SK-N-SH (cell line): ENCODE measurements at regions not wholly inside any gene's neighbourhood (a gene's known extent, or its start where the extent isn't known, plus 50 kb on each side); places are given as distances from the start of the nearest gene placed in this dataset.

ENCODE experiments used
- CTCF ChIA-PET: fragments of 300-600, 350-600 bp; formaldehyde crosslinking; extraction: SDS; loops from one replicate; lab custom pipeline; 2021; lab: Yijun Ruan, JAX
- POLR2A ChIA-PET: fragments of 350-600 bp; sonication (Branson Sonifier 250); formaldehyde crosslinking; extraction: SDS; loops from one replicate; lab custom pipeline; 2020; ENCODE audit warnings: antibody characterized with exemption, inconsistent platforms; lab: Yijun Ruan, JAX
- DNase-seq: peaks from one replicate; pipeline ENCODE4 v3.0.0; 2012
- H2AFZ ChIP-seq: fragments of 200-600 bp; sonication (generic); 2 replicates; pipeline ENCODE4 v1.8.1; 2016; ENCODE audit warnings: antibody characterized with exemption, mild to moderate bottlenecking, low read depth
- H3F3A ChIP-seq: fragments of 200-600 bp; sonication (generic); replicated peaks from 2 replicates; pipeline ENCODE3; 2016; ENCODE audit warnings: antibody characterized with exemption, mild to moderate bottlenecking; ENCODE audit not compliant: insufficient read depth
- H3K27ac ChIP-seq, 2 experiments: fragments of 200-500 bp in 1 of 2; fragments of 200-600 bp in 1 of 2; sonication (Bioruptor generic) in 1 of 2; sonication (generic), shearing (Covaris generic) in 1 of 2; 2 replicates each; pipeline versions ENCODE4 v1.5.1 to v1.6.1; 2014 to 2016; ENCODE audit warnings: low read depth in 2 of 2, inconsistent platforms in 1 of 2, low read length in 1 of 2, mild to moderate bottlenecking in 1 of 2, mixed read lengths in 1 of 2
- H3K27me3 ChIP-seq: fragments of 200-600 bp; sonication (generic), shearing (Covaris generic); 2 replicates; pipeline ENCODE4 v1.6.1; 2016; ENCODE audit warnings: mixed run types; ENCODE audit not compliant: insufficient read depth
- H3K36me3 ChIP-seq, 2 experiments: fragments of 200-500 bp in 1 of 2; fragments of 200-600 bp in 1 of 2; sonication (Bioruptor generic) in 1 of 2; sonication (generic) in 1 of 2; replicated peaks in 1 of 2; 2 replicates each; pipeline versions ENCODE3 to v1.5.1; 2014 to 2016; ENCODE audit warnings: low read length in 1 of 2, mild to moderate bottlenecking in 1 of 2; ENCODE audit not compliant: insufficient read depth in 2 of 2, control insufficient read depth in 1 of 2
- H3K4me1 ChIP-seq, 2 experiments: fragments of 200-500 bp in 1 of 2; fragments of 200-600 bp in 1 of 2; sonication (Bioruptor generic) in 1 of 2; sonication (generic), shearing (Covaris generic) in 1 of 2; 2 replicates each; pipeline versions ENCODE4 v1.5.1 to v1.6.1; 2014 to 2016; ENCODE audit warnings: low read depth in 1 of 2, low read length in 1 of 2, mixed run types in 1 of 2; ENCODE audit not compliant: insufficient read depth in 2 of 2, control insufficient read depth in 1 of 2
- H3K4me2 ChIP-seq: fragments of 200-600 bp; sonication (generic), shearing (Covaris generic); 2 replicates; pipeline ENCODE4 v1.6.1; 2017; ENCODE audit warnings: mixed run types
- H3K4me3 ChIP-seq, 2 experiments: fragments of 200-500 bp in 1 of 2; fragments of 200-600 bp in 1 of 2; sonication (Bioruptor generic) in 1 of 2; sonication (generic), shearing (Covaris generic) in 1 of 2; 2 replicates each; pipeline versions ENCODE4 v1.5.1 to v1.8.1; 2014 to 2016; ENCODE audit warnings: low read depth in 2 of 2, inconsistent platforms in 1 of 2, low read length in 1 of 2, mild to moderate bottlenecking in 1 of 2, mixed read lengths in 1 of 2, moderate library complexity in 1 of 2
- H3K79me2 ChIP-seq: fragments of 200-600 bp; sonication (generic); 2 replicates; pipeline ENCODE4 v1.8.1; 2017; ENCODE audit warnings: mild to moderate bottlenecking; ENCODE audit not compliant: insufficient read depth
- H3K9ac ChIP-seq: fragments of 200-600 bp; sonication (generic); 2 replicates; pipeline ENCODE4 v1.6.1; 2017; ENCODE audit warnings: mixed run types
- H3K9me2 ChIP-seq: fragments of 200-600 bp; sonication (generic); 2 replicates; pipeline ENCODE4 v1.6.1; 2017; ENCODE audit warnings: mixed run types
- H3K9me3 ChIP-seq: fragments of 200-600 bp; sonication (generic); 2 replicates; pipeline ENCODE4 v1.6.1; 2017; ENCODE audit warnings: mixed run types, mild to moderate bottlenecking, moderate library complexity
- H4K20me1 ChIP-seq: fragments of 200-600 bp; sonication (generic); 2 replicates; pipeline ENCODE4 v1.6.1; 2017; ENCODE audit warnings: mild to moderate bottlenecking, mixed run types; ENCODE audit not compliant: insufficient read depth
- CHD2 ChIP-seq: fragments of 150-350 bp; IDR thresholded peaks from 2 replicates; pipeline ENCODE4 v1.6.1; 2018; ENCODE audit warnings: low read length; ENCODE audit not compliant: partially characterized antibody
- ELF1 ChIP-seq: IDR thresholded peaks from 2 replicates; pipeline ENCODE4 v1.4.0; 2012
- EP300 ChIP-seq, 2 experiments: IDR thresholded peaks; 2 replicates each; pipeline versions ENCODE4 v1.4.0 to v1.6.1; 2012; ENCODE audit warnings: borderline replicate concordance in 1 of 2, low read depth in 1 of 2, low read length in 1 of 2
- FOSL2 ChIP-seq: IDR thresholded peaks from 2 replicates; pipeline ENCODE4 v1.4.0; 2012; ENCODE audit warnings: low read depth, mild to moderate bottlenecking, moderate library complexity, borderline replicate concordance
- FOXJ3 ChIP-seq: sonication (generic); formaldehyde crosslinking; IDR thresholded peaks from 2 replicates; pipeline ENCODE4 v1.5.1; 2020; ENCODE audit warnings: mild to moderate bottlenecking, missing genetic modification reagents
- GABPA ChIP-seq: IDR thresholded peaks from 2 replicates; pipeline ENCODE4 v1.4.0; 2012; ENCODE audit warnings: low read depth, mild to moderate bottlenecking
- GATA2 ChIP-seq: sonication (generic); formaldehyde crosslinking; IDR thresholded peaks from 2 replicates; pipeline ENCODE4 v1.5.0; 2020; ENCODE audit warnings: mild to moderate bottlenecking, missing genetic modification reagents
- MEF2A ChIP-seq: IDR thresholded peaks from 2 replicates; pipeline ENCODE4 v1.4.0; 2012; ENCODE audit warnings: low read depth, borderline replicate concordance
- MXI1 ChIP-seq: IDR thresholded peaks from 2 replicates; pipeline ENCODE4 v1.6.1; 2012; ENCODE audit warnings: mild to moderate bottlenecking, low read depth, low read length, improper control_type of control experiment
- NFIC ChIP-seq: IDR thresholded peaks from 2 replicates; pipeline ENCODE4 v1.4.0; 2012; ENCODE audit warnings: borderline replicate concordance
- POLR2AphosphoS5 ChIP-seq: IDR thresholded peaks from 2 replicates; pipeline ENCODE4 v1.6.1; 2012; ENCODE audit warnings: low read depth, low read length
- RAD21 ChIP-seq: IDR thresholded peaks from 2 replicates; pipeline ENCODE4 v1.6.1; 2012; ENCODE audit warnings: mild to moderate bottlenecking, low read length
- RCOR1 ChIP-seq: fragments of 150-350 bp; IDR thresholded peaks from 2 replicates; pipeline ENCODE4 v1.6.1; 2017; ENCODE audit warnings: antibody characterized with exemption, low read length
- RFX5 ChIP-seq: IDR thresholded peaks from 2 replicates; pipeline ENCODE4 v1.6.1; 2012; ENCODE audit warnings: mild to moderate bottlenecking, improper control_type of control experiment, low read length
- RXRA ChIP-seq: IDR thresholded peaks from 2 replicates; pipeline ENCODE4 v1.4.0; 2012; ENCODE audit warnings: low read depth, mild to moderate bottlenecking, borderline replicate concordance
- TAF1 ChIP-seq: IDR thresholded peaks from 2 replicates; pipeline ENCODE4 v1.6.1; 2012; ENCODE audit warnings: low read depth, mild to moderate bottlenecking, low read length, moderate library complexity, borderline replicate concordance
- TCF12 ChIP-seq: IDR thresholded peaks from 2 replicates; pipeline ENCODE4 v1.4.0; 2012
- WGBS: methylation state at CpG from one replicate; pipeline ENCODE4 v1.1.6; 2017; ENCODE audit warnings: low lambda C conversion rate; 5-methylcytosine and 5-hydroxymethylcytosine counted together
- TF ChIP-seq, protein P1 (sequence below): fragments of 200-600 bp; sonication (generic); IDR thresholded peaks from 2 replicates; pipeline ENCODE4 v1.6.1; 2017; ENCODE audit warnings: antibody characterized with exemption, mild to moderate bottlenecking, moderate library complexity
- TF ChIP-seq, protein P2 (sequence below): IDR thresholded peaks from 2 replicates; pipeline ENCODE4 v1.6.1; 2012; ENCODE audit warnings: mild to moderate bottlenecking, low read depth, low read length, moderate library complexity
- TF ChIP-seq, protein P3 (sequence below): fragments of 150-350 bp; IDR thresholded peaks from 2 replicates; pipeline ENCODE4 v1.6.1; 2016; ENCODE audit warnings: mild to moderate bottlenecking, low read depth, low read length
- TF ChIP-seq, protein P4 (sequence below): IDR thresholded peaks from 2 replicates; pipeline ENCODE4 v1.4.0; 2012; ENCODE audit warnings: low read depth, borderline replicate concordance

DNA sequence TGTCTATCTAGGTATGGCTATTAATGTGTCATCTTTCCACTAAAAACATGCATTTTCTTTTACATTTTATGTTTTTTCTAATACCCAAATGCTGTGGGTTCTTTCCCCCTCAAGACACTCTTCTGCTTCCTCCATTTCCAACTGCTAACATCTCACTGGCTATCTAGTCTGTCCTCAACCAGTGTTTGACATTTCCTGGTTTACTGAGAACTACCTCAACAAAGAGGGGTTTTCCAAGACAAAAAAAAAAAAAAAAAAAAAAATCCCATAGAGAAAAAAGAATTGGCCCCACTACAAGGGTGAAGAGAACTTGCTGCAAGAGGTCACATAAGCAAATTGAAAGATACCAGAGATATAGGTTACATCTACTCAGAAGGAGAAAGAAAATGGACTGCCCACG lies 359.7 kb downstream of the CRPPA start:
- ChIA-PET CTCF (no interaction called here), POLR2A (no interaction called here)
- Histone ChIP-seq H3K27ac (no peak overlapping the region), H3K36me3 (no peaks in the 10 kb centered on the region), H3K9me2 (no peaks in the 10 kb centered on the region; the same call in 1 of the 2 replicates), H2AFZ (no peak overlapping the region), H3K4me3 (no peak overlapping the region), H3F3A (no peaks in the 10 kb centered on the region), H3K27me3 (peaks cover 10% of the 10 kb centered on the region), H3K4me2 (peak overlapping the region; percentile 5; the same call in 1 of the 2 replicates), H3K79me2 (no peaks in the 10 kb centered on the region), H3K4me1 (peaks cover 0 to 10% of the 10 kb centered on the region in 2 experiments; a peak in 2 of 4 replicates), H3K9me3 (no peaks in the 10 kb centered on the region), H4K20me1 (no peaks in the 10 kb centered on the region), H3K9ac (no peak overlapping the region)
- DNase-seq, result no peak
- WGBS, result 0% methylated on average over 1 of the region's 1 CpG
- TF ChIP-seq MXI1, result no peak
- no peak for TF ChIP-seq NFIC
- TF ChIP-seq RFX5, result no peak
- TF ChIP-seq, protein P1, sequence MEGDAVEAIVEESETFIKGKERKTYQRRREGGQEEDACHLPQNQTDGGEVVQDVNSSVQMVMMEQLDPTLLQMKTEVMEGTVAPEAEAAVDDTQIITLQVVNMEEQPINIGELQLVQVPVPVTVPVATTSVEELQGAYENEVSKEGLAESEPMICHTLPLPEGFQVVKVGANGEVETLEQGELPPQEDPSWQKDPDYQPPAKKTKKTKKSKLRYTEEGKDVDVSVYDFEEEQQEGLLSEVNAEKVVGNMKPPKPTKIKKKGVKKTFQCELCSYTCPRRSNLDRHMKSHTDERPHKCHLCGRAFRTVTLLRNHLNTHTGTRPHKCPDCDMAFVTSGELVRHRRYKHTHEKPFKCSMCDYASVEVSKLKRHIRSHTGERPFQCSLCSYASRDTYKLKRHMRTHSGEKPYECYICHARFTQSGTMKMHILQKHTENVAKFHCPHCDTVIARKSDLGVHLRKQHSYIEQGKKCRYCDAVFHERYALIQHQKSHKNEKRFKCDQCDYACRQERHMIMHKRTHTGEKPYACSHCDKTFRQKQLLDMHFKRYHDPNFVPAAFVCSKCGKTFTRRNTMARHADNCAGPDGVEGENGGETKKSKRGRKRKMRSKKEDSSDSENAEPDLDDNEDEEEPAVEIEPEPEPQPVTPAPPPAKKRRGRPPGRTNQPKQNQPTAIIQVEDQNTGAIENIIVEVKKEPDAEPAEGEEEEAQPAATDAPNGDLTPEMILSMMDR, result no peak

DNA sequence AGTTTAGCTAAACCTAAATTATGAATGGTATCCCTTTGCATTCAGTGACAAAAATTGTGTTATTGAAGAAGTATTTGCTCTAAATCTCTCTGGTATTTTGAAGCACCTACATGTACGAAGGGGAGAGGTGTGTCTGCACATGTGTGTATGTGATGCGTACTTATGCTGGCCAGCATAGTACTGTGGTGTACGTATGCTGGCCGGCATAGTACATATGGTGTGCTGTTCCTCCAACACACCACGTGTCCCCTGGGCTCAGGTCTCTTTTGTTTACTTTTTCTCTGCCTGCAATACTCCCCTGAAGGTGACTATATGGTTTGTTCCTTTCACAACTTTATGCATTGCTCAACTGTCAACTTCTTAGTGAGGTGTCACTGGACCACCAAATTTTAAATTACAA lies 360.3 kb downstream of the CRPPA start:
- H3K79me2 ChIP-seq, result no peaks in the 10 kb centered on the region
- ChIA-PET POLR2A (no interaction called here), CTCF (interaction anchor here (1.4 to 1.8 kb wide), 2 partner anchors 10 kb away, joined by 3 to 4 read pairs; no protein-coding TSS in a partner anchor)
- no peaks in the 10 kb centered on the region for H4K20me1 ChIP-seq
- H3K4me2 ChIP-seq, result no peak overlapping the region
- H3K4me3 ChIP-seq, result no peak overlapping the region
- 33% methylated on average over 5 of the region's 5 CpGs for WGBS
- H3K4me1 ChIP-seq, result peaks cover 0 to 10% of the 10 kb centered on the region in 2 experiments; a peak in 2 of 4 replicates
- H3K36me3 ChIP-seq, result no peaks in the 10 kb centered on the region
- H3K9me3 ChIP-seq, result no peaks in the 10 kb centered on the region
- H2AFZ ChIP-seq, result no peak overlapping the region
- no peak overlapping the region for H3K27ac ChIP-seq
- TF ChIP-seq EP300 (IDR thresholded peaks at IDR 0.05; ENCODE audit: borderline replicate concordance in 1 of 2, low read depth in 1 of 2, low read length in 1 of 2) (no peak), RCOR1 (no peak), FOXJ3 (CRISPR knock-in tag) (no peak), TCF12 (no peak), RFX5 (no peak), RXRA (no peak), MEF2A (no peak), MXI1 (no peak), RAD21 (no peak), POLR2AphosphoS5 (no peak), CHD2 (no peak), ELF1 (no peak), GABPA (no peak), FOSL2 (no peak), NFIC (no peak), GATA2 (CRISPR knock-in tag) (no peak), TAF1 (no peak)
- TF ChIP-seq, protein P2, sequence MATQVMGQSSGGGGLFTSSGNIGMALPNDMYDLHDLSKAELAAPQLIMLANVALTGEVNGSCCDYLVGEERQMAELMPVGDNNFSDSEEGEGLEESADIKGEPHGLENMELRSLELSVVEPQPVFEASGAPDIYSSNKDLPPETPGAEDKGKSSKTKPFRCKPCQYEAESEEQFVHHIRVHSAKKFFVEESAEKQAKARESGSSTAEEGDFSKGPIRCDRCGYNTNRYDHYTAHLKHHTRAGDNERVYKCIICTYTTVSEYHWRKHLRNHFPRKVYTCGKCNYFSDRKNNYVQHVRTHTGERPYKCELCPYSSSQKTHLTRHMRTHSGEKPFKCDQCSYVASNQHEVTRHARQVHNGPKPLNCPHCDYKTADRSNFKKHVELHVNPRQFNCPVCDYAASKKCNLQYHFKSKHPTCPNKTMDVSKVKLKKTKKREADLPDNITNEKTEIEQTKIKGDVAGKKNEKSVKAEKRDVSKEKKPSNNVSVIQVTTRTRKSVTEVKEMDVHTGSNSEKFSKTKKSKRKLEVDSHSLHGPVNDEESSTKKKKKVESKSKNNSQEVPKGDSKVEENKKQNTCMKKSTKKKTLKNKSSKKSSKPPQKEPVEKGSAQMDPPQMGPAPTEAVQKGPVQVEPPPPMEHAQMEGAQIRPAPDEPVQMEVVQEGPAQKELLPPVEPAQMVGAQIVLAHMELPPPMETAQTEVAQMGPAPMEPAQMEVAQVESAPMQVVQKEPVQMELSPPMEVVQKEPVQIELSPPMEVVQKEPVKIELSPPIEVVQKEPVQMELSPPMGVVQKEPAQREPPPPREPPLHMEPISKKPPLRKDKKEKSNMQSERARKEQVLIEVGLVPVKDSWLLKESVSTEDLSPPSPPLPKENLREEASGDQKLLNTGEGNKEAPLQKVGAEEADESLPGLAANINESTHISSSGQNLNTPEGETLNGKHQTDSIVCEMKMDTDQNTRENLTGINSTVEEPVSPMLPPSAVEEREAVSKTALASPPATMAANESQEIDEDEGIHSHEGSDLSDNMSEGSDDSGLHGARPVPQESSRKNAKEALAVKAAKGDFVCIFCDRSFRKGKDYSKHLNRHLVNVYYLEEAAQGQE, result no peak
- TF ChIP-seq, protein P3, sequence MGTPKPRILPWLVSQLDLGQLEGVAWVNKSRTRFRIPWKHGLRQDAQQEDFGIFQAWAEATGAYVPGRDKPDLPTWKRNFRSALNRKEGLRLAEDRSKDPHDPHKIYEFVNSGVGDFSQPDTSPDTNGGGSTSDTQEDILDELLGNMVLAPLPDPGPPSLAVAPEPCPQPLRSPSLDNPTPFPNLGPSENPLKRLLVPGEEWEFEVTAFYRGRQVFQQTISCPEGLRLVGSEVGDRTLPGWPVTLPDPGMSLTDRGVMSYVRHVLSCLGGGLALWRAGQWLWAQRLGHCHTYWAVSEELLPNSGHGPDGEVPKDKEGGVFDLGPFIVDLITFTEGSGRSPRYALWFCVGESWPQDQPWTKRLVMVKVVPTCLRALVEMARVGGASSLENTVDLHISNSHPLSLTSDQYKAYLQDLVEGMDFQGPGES, result no peak
- TF ChIP-seq, protein P4, sequence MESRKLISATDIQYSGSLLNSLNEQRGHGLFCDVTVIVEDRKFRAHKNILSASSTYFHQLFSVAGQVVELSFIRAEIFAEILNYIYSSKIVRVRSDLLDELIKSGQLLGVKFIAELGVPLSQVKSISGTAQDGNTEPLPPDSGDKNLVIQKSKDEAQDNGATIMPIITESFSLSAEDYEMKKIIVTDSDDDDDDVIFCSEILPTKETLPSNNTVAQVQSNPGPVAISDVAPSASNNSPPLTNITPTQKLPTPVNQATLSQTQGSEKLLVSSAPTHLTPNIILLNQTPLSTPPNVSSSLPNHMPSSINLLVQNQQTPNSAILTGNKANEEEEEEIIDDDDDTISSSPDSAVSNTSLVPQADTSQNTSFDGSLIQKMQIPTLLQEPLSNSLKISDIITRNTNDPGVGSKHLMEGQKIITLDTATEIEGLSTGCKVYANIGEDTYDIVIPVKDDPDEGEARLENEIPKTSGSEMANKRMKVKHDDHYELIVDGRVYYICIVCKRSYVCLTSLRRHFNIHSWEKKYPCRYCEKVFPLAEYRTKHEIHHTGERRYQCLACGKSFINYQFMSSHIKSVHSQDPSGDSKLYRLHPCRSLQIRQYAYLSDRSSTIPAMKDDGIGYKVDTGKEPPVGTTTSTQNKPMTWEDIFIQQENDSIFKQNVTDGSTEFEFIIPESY, result no peak
- H3K27me3 ChIP-seq, result peaks cover 7% of the 10 kb centered on the region
- H3K9ac ChIP-seq, result no peak overlapping the region
- DNase-seq, result no peak
- H3K9me2 ChIP-seq, result no peaks in the 10 kb centered on the region; the same call in 1 of the 2 replicates
- no peaks in the 10 kb centered on the region for H3F3A ChIP-seq
